H1 (cell line): ENCODE measurements at regions not wholly inside any gene's neighbourhood (a gene's known extent, or its start where the extent isn't known, plus 50 kb on each side); places are given as distances from the start of the nearest gene placed in this dataset.

Experiments used
- CTCF ChIA-PET: fragments of 300-600 bp; sonication (Branson Sonifier 250); formaldehyde crosslinking; loops from one replicate; lab custom pipeline; 2021; ENCODE audit not compliant: partially characterized antibody; lab: Charles Lee
- POLR2A ChIA-PET: fragments of 300-600 bp; sonication (Branson Sonifier 250); formaldehyde crosslinking; loops from one replicate; lab custom pipeline; 2021; ENCODE audit warnings: inconsistent platforms; ENCODE audit not compliant: partially characterized antibody; lab: Charles Lee
- DNase-seq, 2 experiments: peaks; one replicate each; pipeline versions ENCODE4 v3.0.0 to v3.0.0-alpha.2; 2010 to 2022; ENCODE audit warnings: low spot score in 2 of 2, low read depth in 1 of 2, mixed read lengths in 1 of 2
- FAIRE-seq: peaks from 2 replicates; lab custom pipeline; 2011; peaks lifted over from hg19 to GRCh38; lab: Jason Lieb, UNC
- H2AFZ ChIP-seq: 2 replicates; pipeline ENCODE4 v1.8.1; 2012; ENCODE audit warnings: low read length, inconsistent platforms
- H2AK5ac ChIP-seq: 2 replicates; pipeline ENCODE4 v1.6.1; 2013; ENCODE audit warnings: low read depth, low read length
- H2BK120ac ChIP-seq: replicated peaks from 2 replicates; pipeline ENCODE3; 2013; ENCODE audit warnings: low read depth, low read length, inconsistent platforms
- H2BK12ac ChIP-seq: 2 replicates; pipeline ENCODE4 v1.6.1; 2013; ENCODE audit warnings: low read depth, low read length
- H2BK15ac ChIP-seq: 2 replicates; pipeline ENCODE4 v1.6.1; 2013; ENCODE audit warnings: low read length
- H2BK20ac ChIP-seq: 2 replicates; pipeline ENCODE4 v1.6.1; 2013; ENCODE audit warnings: low read length
- H2BK5ac ChIP-seq: 2 replicates; pipeline ENCODE4 v1.6.1; 2013; ENCODE audit warnings: low read depth, low read length
- H3K14ac ChIP-seq: 2 replicates; pipeline ENCODE4 v1.6.1; 2013; ENCODE audit warnings: inconsistent platforms; ENCODE audit not compliant: insufficient read length
- H3K18ac ChIP-seq: 2 replicates; pipeline ENCODE4 v1.6.1; 2013; ENCODE audit warnings: low read length; ENCODE audit errors: extremely low read depth
- H3K23ac ChIP-seq: 2 replicates; pipeline ENCODE4 v1.6.1; 2013; ENCODE audit warnings: inconsistent platforms; ENCODE audit not compliant: insufficient read length
- H3K23me2 ChIP-seq: 2 replicates; pipeline ENCODE4 v1.6.1; 2013; ENCODE audit warnings: low read depth, low read length
- H3K27ac ChIP-seq: 2 replicates; pipeline ENCODE4 v1.6.1; 2011; ENCODE audit warnings: low read depth, low read length, inconsistent platforms
- H3K27me3 ChIP-seq, 4 experiments: replicated peaks in 1 of 4; 1 replicate in 1 of 4; 2 replicates in 3 of 4; pipeline versions ENCODE4 v1.6.1 to v1.8.1; 2011 to 2013; ENCODE audit warnings: low read length in 3 of 4, mild to moderate bottlenecking in 3 of 4, inconsistent platforms in 2 of 4, mixed read lengths in 2 of 4, moderate library complexity in 1 of 4; ENCODE audit not compliant: control insufficient read depth in 3 of 4, insufficient read depth in 3 of 4; ENCODE audit errors: extremely low read depth in 1 of 4
- H3K36me3 ChIP-seq, 4 experiments: 2 replicates each; pipeline versions ENCODE4 v1.6.1 to v1.8.1; 2011 to 2013; ENCODE audit warnings: mild to moderate bottlenecking in 4 of 4, low read length in 3 of 4, moderate library complexity in 2 of 4, control low read depth in 1 of 4, inconsistent platforms in 1 of 4; ENCODE audit not compliant: insufficient read depth in 4 of 4, control insufficient read depth in 2 of 4
- H3K4ac ChIP-seq: replicated peaks from 2 replicates; pipeline ENCODE3; 2013; ENCODE audit warnings: low read length, low read depth, mixed read lengths, inconsistent platforms; ENCODE audit not compliant: insufficient read length
- H3K4me1 ChIP-seq, 4 experiments: replicated peaks in 1 of 4; 1 replicate in 1 of 4; 2 replicates in 3 of 4; pipeline versions ENCODE4 v1.6.1 to v1.8.1; 2011 to 2013; ENCODE audit warnings: low read length in 3 of 4, inconsistent platforms in 2 of 4, mixed read lengths in 1 of 4; ENCODE audit not compliant: insufficient read depth in 4 of 4, control insufficient read depth in 3 of 4
- H3K4me2 ChIP-seq, 2 experiments: 2 replicates each; pipeline versions ENCODE4 v1.6.1 to v1.8.1; 2011 to 2013; ENCODE audit warnings: low read depth in 2 of 2, low read length in 2 of 2, control low read depth in 1 of 2, inconsistent platforms in 1 of 2, mild to moderate bottlenecking in 1 of 2; ENCODE audit not compliant: insufficient read depth in 1 of 2
- H3K4me3 ChIP-seq, 4 experiments: fragments of 200-600, 300-600 bp in 1 of 4; sonication (generic), shearing (Covaris generic), sonication (Bioruptor Twin) in 1 of 4; 2 replicates each; pipeline versions ENCODE4 v1.5.1 to v1.8.1; 2011 to 2016; ENCODE audit warnings: low read length in 4 of 4, low read depth in 3 of 4, control low read depth in 2 of 4, inconsistent platforms in 2 of 4, mild to moderate bottlenecking in 2 of 4, mixed read lengths in 1 of 4, moderate library complexity in 1 of 4; ENCODE audit not compliant: insufficient read depth in 2 of 4; ENCODE audit errors: extremely low read depth in 1 of 4
- H3K56ac ChIP-seq: replicated peaks from 2 replicates; pipeline ENCODE3; 2013; ENCODE audit warnings: low read depth, mild to moderate bottlenecking, mixed read lengths, low read length, inconsistent platforms; ENCODE audit not compliant: insufficient read length
- H3K79me1 ChIP-seq: 2 replicates; pipeline ENCODE4 v1.6.1; 2013; ENCODE audit warnings: low read depth, low read length, control low read depth
- H3K79me2 ChIP-seq, 2 experiments: 2 replicates each; pipeline versions ENCODE4 v1.6.1 to v1.8.1; 2012 to 2013; ENCODE audit warnings: low read length in 2 of 2, mild to moderate bottlenecking in 2 of 2, inconsistent platforms in 1 of 2; ENCODE audit not compliant: insufficient read depth in 2 of 2, control insufficient read depth in 1 of 2
- H3K9ac ChIP-seq, 4 experiments: replicated peaks in 1 of 4; 1 replicate in 1 of 4; 2 replicates in 3 of 4; pipeline versions ENCODE4 v1.6.1 to v1.8.1; 2011 to 2013; ENCODE audit warnings: low read depth in 3 of 4, low read length in 3 of 4, control low read depth in 2 of 4, mild to moderate bottlenecking in 2 of 4, moderate library complexity in 2 of 4, inconsistent platforms in 1 of 4; ENCODE audit errors: extremely low read depth in 1 of 4
- H3K9me3 ChIP-seq, 2 experiments: 2 replicates each; pipeline versions ENCODE4 v1.6.1 to v1.8.1; 2012 to 2013; ENCODE audit warnings: mild to moderate bottlenecking in 2 of 2, moderate library complexity in 2 of 2, control low read depth in 1 of 2, inconsistent platforms in 1 of 2, low read depth in 1 of 2, low read length in 1 of 2, mixed read lengths in 1 of 2; ENCODE audit not compliant: insufficient read depth in 2 of 2
- H4K20me1 ChIP-seq, 2 experiments: replicated peaks in 1 of 2; 2 replicates each; pipeline versions ENCODE3 to v1.8.1; 2011 to 2013; ENCODE audit warnings: inconsistent platforms in 2 of 2, low read length in 2 of 2, mild to moderate bottlenecking in 1 of 2; ENCODE audit not compliant: insufficient read depth in 2 of 2, control insufficient read depth in 1 of 2
- H4K5ac ChIP-seq: 2 replicates; pipeline ENCODE4 v1.6.1; 2013; ENCODE audit warnings: low read length, low read depth, mixed read lengths, inconsistent platforms; ENCODE audit not compliant: insufficient read length
- H4K8ac ChIP-seq: 2 replicates; pipeline ENCODE4 v1.8.0; 2013; ENCODE audit warnings: mild to moderate bottlenecking, moderate library complexity, low read length, inconsistent platforms; ENCODE audit not compliant: insufficient read depth; ENCODE audit errors: extremely low read depth
- H4K91ac ChIP-seq: replicated peaks from 2 replicates; pipeline ENCODE3; 2013; ENCODE audit warnings: low read length, mixed read lengths, inconsistent platforms; ENCODE audit not compliant: insufficient read length
- ASH2L ChIP-seq: fragments of 200-600, 300-600 bp; sonication (generic); IDR thresholded peaks from one replicate; pipeline ENCODE4 v1.7.1; 2017; ENCODE audit warnings: low read length
- BACH1 ChIP-seq: IDR thresholded peaks from 2 replicates; pipeline ENCODE4 v1.6.1; 2012; ENCODE audit warnings: low read length, improper control_type of control experiment
- BCL11A ChIP-seq, 2 experiments: IDR thresholded peaks; one replicate each; pipeline ENCODE4 v1.6.1; 2011; ENCODE audit warnings: low read depth in 2 of 2, low read length in 2 of 2, mild to moderate bottlenecking in 2 of 2
- BRCA1 ChIP-seq: IDR thresholded peaks from 2 replicates; pipeline ENCODE4 v1.6.1; 2012; ENCODE audit warnings: low read depth, low read length, improper control_type of control experiment
- CHD2 ChIP-seq: IDR thresholded peaks from 2 replicates; pipeline ENCODE4 v1.6.1; 2012; ENCODE audit warnings: low read length, improper control_type of control experiment
- KDM1A ChIP-seq: fragments of 200-600, 300-600 bp; sonication (generic); IDR thresholded peaks from 2 replicates; pipeline ENCODE4 v1.7.1; 2016; ENCODE audit warnings: mild to moderate bottlenecking, low read length, borderline replicate concordance
- MAFK ChIP-seq: IDR thresholded peaks from 2 replicates; pipeline ENCODE4 v1.6.1; 2012; ENCODE audit warnings: low read depth, mild to moderate bottlenecking, improper control_type of control experiment, low read length
- PHF8 ChIP-seq: fragments of 200-600 bp; sonication (generic); conservative IDR thresholded peaks from 2 replicates; pipeline ENCODE4 v1.7.1; 2012; ENCODE audit warnings: low read depth, mild to moderate bottlenecking, inconsistent platforms, low read length, moderate library complexity
- POLR2A ChIP-seq, 2 experiments: IDR thresholded peaks; 1 replicate in 1 of 2; 2 replicates in 1 of 2; pipeline ENCODE4 v1.6.1; 2011; ENCODE audit warnings: low read depth in 2 of 2, low read length in 2 of 2, mild to moderate bottlenecking in 2 of 2; ENCODE audit errors: control extremely low read depth in 1 of 2
- POLR2AphosphoS5 ChIP-seq: IDR thresholded peaks from 2 replicates; pipeline ENCODE4 v1.6.1; 2011; ENCODE audit warnings: low read depth, low read length
- SIN3A ChIP-seq, 2 experiments: IDR thresholded peaks in 1 of 2; conservative IDR thresholded peaks in 1 of 2; 2 replicates each; pipeline ENCODE4 v1.6.1; 2011 to 2012; ENCODE audit warnings: low read length in 2 of 2, improper control_type of control experiment in 1 of 2, low read depth in 1 of 2, mild to moderate bottlenecking in 1 of 2
- WGBS, 2 experiments: shearing (Covaris generic) in 1 of 2; methylation state at CpG; one replicate each; pipeline versions ENCODE4 v1.1.6 to v1.1.7; 2013 to 2015; ENCODE audit warnings: low lambda C conversion rate in 2 of 2, mixed read lengths in 2 of 2, inconsistent platforms in 1 of 2, low coverage in 1 of 2, missing lambda C conversion rate in 1 of 2; ENCODE audit not compliant: insufficient replicate concordance in 2 of 2, insufficient coverage in 1 of 2, insufficient read length in 1 of 2; ENCODE audit errors: extremely low coverage in 1 of 2, missing lambda C conversion rate in 1 of 2; 5-methylcytosine and 5-hydroxymethylcytosine counted together
- TF ChIP-seq, protein P1 (sequence below): IDR thresholded peaks from 2 replicates; pipeline ENCODE4 v1.6.1; 2012; ENCODE audit warnings: low read length, inconsistent platforms
- TF ChIP-seq, protein P2 (sequence below): IDR thresholded peaks from 2 replicates; pipeline ENCODE4 v1.6.1; 2011; ENCODE audit warnings: low read length, improper control_type of control experiment

- Histone ChIP-seq H3K27me3 (no peaks in the 10 kb centered on the region), H2BK120ac (no peak overlapping the region), H3K9ac (no peak overlapping the region), H3K79me2 (no peaks in the 10 kb centered on the region), H2BK5ac (no peak overlapping the region), H4K5ac (no peak overlapping the region), H3K23me2 (no peaks in the 10 kb centered on the region), H3K4me2 (no peak overlapping the region), H2AFZ (no peak overlapping the region), H3K4me1 (peaks cover 0 to 25% (median 13%) of the 10 kb centered on the region in 4 experiments; a peak in 6 of 7 replicates), H3K9me3 (no peaks in the 10 kb centered on the region), H3K4ac (no peak overlapping the region), H3K27ac (no peak overlapping the region), H2BK15ac (no peak overlapping the region), H4K20me1 (no peaks in the 10 kb centered on the region), H3K23ac (no peak overlapping the region), H3K36me3 (no peaks in the 10 kb centered on the region), H2BK20ac (no peak overlapping the region), H4K91ac (peak overlapping the region; percentile 54), H3K79me1 (no peaks in the 10 kb centered on the region), H3K14ac (no peak overlapping the region), H2AK5ac (no peak overlapping the region), H4K8ac (peak overlapping the region; percentile 14; the same call in 1 of the 2 replicates), H3K4me3 (no peak overlapping the region), H3K18ac (no peak overlapping the region; the same call in 1 of the 2 replicates), H3K56ac (no peak overlapping the region), H2BK12ac (peak overlapping the region; percentile 87; the same call in 1 of the 2 replicates)
- DNase-seq: no peak
- CTCF ChIA-PET: interaction anchor here (1.5 kb wide), 1 partner anchor 21 kb away, joined by 5 read pairs; no protein-coding TSS in a partner anchor
- 67% methylated on average over 2 of the region's 3 CpGs; no CpG with 5 or more reads in 1 of the 2 experiments for WGBS, 2 experiments
- POLR2A ChIA-PET: interaction anchor here (1.5 kb wide), 1 partner anchor 24 kb away, joined by 3 read pairs; no protein-coding TSS in a partner anchor
- FAIRE-seq: no peak
- no peak for TF ChIP-seq CHD2
- TF ChIP-seq BRCA1: no peak
- no peak for TF ChIP-seq ASH2L
- TF ChIP-seq PHF8: no peak
- TF ChIP-seq KDM1A: no peak
- TF ChIP-seq, protein P1, sequence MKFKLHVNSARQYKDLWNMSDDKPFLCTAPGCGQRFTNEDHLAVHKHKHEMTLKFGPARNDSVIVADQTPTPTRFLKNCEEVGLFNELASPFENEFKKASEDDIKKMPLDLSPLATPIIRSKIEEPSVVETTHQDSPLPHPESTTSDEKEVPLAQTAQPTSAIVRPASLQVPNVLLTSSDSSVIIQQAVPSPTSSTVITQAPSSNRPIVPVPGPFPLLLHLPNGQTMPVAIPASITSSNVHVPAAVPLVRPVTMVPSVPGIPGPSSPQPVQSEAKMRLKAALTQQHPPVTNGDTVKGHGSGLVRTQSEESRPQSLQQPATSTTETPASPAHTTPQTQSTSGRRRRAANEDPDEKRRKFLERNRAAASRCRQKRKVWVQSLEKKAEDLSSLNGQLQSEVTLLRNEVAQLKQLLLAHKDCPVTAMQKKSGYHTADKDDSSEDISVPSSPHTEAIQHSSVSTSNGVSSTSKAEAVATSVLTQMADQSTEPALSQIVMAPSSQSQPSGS: no peak
- no peak for TF ChIP-seq SIN3A (conservative IDR thresholded peaks at IDR 0.05 in 1 of 2, IDR thresholded peaks at IDR 0.05 in 1 of 2; ENCODE audit: low read depth in 1 of 2, low read length in 2 of 2)
- TF ChIP-seq, protein P2, sequence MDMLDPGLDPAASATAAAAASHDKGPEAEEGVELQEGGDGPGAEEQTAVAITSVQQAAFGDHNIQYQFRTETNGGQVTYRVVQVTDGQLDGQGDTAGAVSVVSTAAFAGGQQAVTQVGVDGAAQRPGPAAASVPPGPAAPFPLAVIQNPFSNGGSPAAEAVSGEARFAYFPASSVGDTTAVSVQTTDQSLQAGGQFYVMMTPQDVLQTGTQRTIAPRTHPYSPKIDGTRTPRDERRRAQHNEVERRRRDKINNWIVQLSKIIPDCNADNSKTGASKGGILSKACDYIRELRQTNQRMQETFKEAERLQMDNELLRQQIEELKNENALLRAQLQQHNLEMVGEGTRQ: no peak
- TF ChIP-seq BACH1: no peak
- TF ChIP-seq POLR2A (IDR thresholded peaks at IDR 0.05; ENCODE audit: control extremely low read depth in 1 of 2, low read depth in 2 of 2, low read length in 2 of 2): no peak
- no peak for TF ChIP-seq MAFK
- TF ChIP-seq BCL11A (IDR thresholded peaks at IDR 0.05; ENCODE audit: low read depth in 2 of 2, low read length in 2 of 2): no peak
- TF ChIP-seq POLR2AphosphoS5: no peak
Measured at GRCh38 chr5:139734539-139734916, 61.1 kb upstream of the PSD2 start.
